HK-2 (cell line): ENCODE measurements at regions not wholly inside any gene's neighbourhood (a gene's known extent, or its start where the extent isn't known, plus 50 kb on each side); places are given as distances from the start of the nearest gene placed in this dataset.
A peak's percentile ranks its signal among the peaks of the same experiment; 100 is the strongest.
"Not testable (repeated sequence)": the region's sequence is repeated elsewhere in the genome, so short reads cannot be mapped to it uniquely, and the experiment has no call there.

ENCODE experiments used
- DNase-seq: peaks from one replicate; pipeline ENCODE4 v3.0.0-alpha.2; 2018; ENCODE audit not compliant: unreplicated experiment

GRCh38 chr3:182136008-182136910 lies 424.5 kb downstream of the SOX2 start:
- DNase-seq: no peak

GRCh38 chr3:182138393-182138792 lies 426.7 kb downstream of the SOX2 start:
- no peak for DNase-seq

GRCh38 chr3:182139627-182140357 lies 428.1 kb downstream of the SOX2 start:
- no peak for DNase-seq

GRCh38 chr3:182142928-182143327 lies 431.2 kb downstream of the SOX2 start:
- DNase-seq: no peak

GRCh38 chr3:182143903-182144302 lies 432.2 kb downstream of the SOX2 start:
- no peak for DNase-seq

GRCh38 chr3:182148360-182148759 lies 436.6 kb downstream of the SOX2 start:
- no peak for DNase-seq

GRCh38 chr3:182149594-182149993 lies 437.9 kb downstream of the SOX2 start:
- DNase-seq: no peak

- DNase-seq: not testable (repeated sequence)
These were observed 444.6 kb downstream of the SOX2 start for GRCh38 chr3:182156326-182156725.

- DNase-seq: peak; percentile 36
These were observed 453.5 kb downstream of the SOX2 start for GRCh38 chr3:182165234-182165633.

- DNase-seq: no peak
These were observed 460.8 kb downstream of the SOX2 start for GRCh38 chr3:182172534-182172933.

GRCh38 chr3:182178488-182179200 lies 466.9 kb downstream of the SOX2 start:
- no peak for DNase-seq

GRCh38 chr3:182179631-182180030 lies 467.9 kb downstream of the SOX2 start:
- no peak for DNase-seq

- DNase-seq: no peak
These were observed 469.1 kb downstream of the SOX2 start for GRCh38 chr3:182180654-182181385.

GRCh38 chr3:182182531-182182968 lies 470.8 kb downstream of the SOX2 start:
- peak; percentile 65 for DNase-seq

- no peak for DNase-seq
These were observed 472.1 kb downstream of the SOX2 start for GRCh38 chr3:182183716-182184430.

- DNase-seq: no peak
These were observed 473.6 kb downstream of the SOX2 start for GRCh38 chr3:182185313-182185712.

GRCh38 chr3:182190056-182190455 lies 478.3 kb downstream of the SOX2 start:
- DNase-seq: no peak

GRCh38 chr3:182198345-182198744 lies 486.6 kb downstream of the SOX2 start:
- DNase-seq: no peak

GRCh38 chr3:182201456-182202168 lies 489.9 kb downstream of the SOX2 start:
- DNase-seq: no peak

GRCh38 chr3:182212479-182213076 lies 500.9 kb downstream of the SOX2 start:
- peak; percentile 51 for DNase-seq
